ENCODE measurements at regions not wholly inside any gene's neighbourhood (a gene's known extent, or its start where the extent isn't known, plus 50 kb on each side); places are given as distances from the start of the nearest gene placed in this dataset.

DNA sequence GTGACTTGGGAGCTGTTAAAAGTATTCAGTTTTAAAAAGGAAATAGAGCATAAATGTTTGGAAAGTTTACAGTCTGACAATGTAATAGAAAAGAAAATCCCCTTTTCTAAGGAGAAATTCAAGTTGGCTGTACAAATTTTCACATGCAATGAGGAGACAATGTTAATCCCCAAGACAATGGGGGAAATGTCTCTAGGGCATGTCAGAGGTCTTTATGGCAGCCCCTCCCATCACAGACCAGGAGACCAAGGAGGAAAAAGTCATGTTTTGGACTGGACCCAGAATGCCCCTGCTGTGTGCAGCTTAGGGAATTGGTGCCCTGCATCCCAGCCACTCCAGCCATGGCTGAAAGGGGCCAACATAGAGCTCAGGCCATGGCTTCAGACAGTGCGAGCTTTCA lies 831.1 kb upstream of the ADGRL3 start:
- TF ChIP-seq CTCF (conservative IDR thresholded peaks at IDR 0.05 in 1 of 2, IDR thresholded peaks at IDR 0.05 in 1 of 2; ENCODE audit: extremely low read depth in 1 of 2, insufficient read depth in 1 of 2, low read depth in 1 of 2, low read length in 2 of 2) (no peak), EZH2 (IDR thresholded peaks at IDR 0.05; ENCODE audit: borderline replicate concordance, low read length) (no peak)

All from mammary epithelial cell (primary cell).